ENCODE measurements at regions not wholly inside any gene's neighbourhood (a gene's known extent, or its start where the extent isn't known, plus 50 kb on each side); places are given as distances from the start of the nearest gene placed in this dataset.

GRCh38 chr13:71046360-71047079 lies 820.5 kb downstream of the DACH1 start:
- no peak for TF ChIP-seq CTCF (IDR thresholded peaks at IDR 0.05; ENCODE audit: extremely low read depth, low read depth, low read length)
- Histone ChIP-seq H3K9me3 (ENCODE audit: low read depth, low read length) (no peaks in the 10 kb centered on the region), H3K27me3 (ENCODE audit: insufficient read depth, low read length) (no peaks in the 10 kb centered on the region), H4K20me1 (ENCODE audit: insufficient read depth, low read length) (no peaks in the 10 kb centered on the region), H3K4me1 (ENCODE audit: insufficient read depth, low read length) (no peaks in the 10 kb centered on the region), H3K36me3 (ENCODE audit: insufficient read depth, low read length) (no peaks in the 10 kb centered on the region), H3K27ac (ENCODE audit: low read depth, low read length) (no peak overlapping the region), H3K4me2 (ENCODE audit: insufficient read depth, low read length) (no peak overlapping the region), H3K4me3 (ENCODE audit: insufficient read depth, low read length) (no peak overlapping the region), H2AFZ (ENCODE audit: low read length) (no peak overlapping the region), H3K79me2 (ENCODE audit: insufficient read depth, low read length) (no peaks in the 10 kb centered on the region)
- no peak for DNase-seq (ENCODE audit: insufficient read length, low spot score, missing footprints)

GRCh38 chr13:71045101-71045500 lies 821.9 kb downstream of the DACH1 start:
- no peaks in the 10 kb centered on the region for H3K4me1 ChIP-seq (ENCODE audit: insufficient read depth, low read length)
- no peak for DNase-seq (ENCODE audit: insufficient read length, low spot score, missing footprints)
- no peaks in the 10 kb centered on the region for H4K20me1 ChIP-seq (ENCODE audit: insufficient read depth, low read length)
- H3K79me2 ChIP-seq (ENCODE audit: insufficient read depth, low read length), result no peaks in the 10 kb centered on the region
- no peak overlapping the region for H3K4me3 ChIP-seq (ENCODE audit: insufficient read depth, low read length)
- no peaks in the 10 kb centered on the region for H3K27me3 ChIP-seq (ENCODE audit: insufficient read depth, low read length)
- H2AFZ ChIP-seq (ENCODE audit: low read length), result no peak overlapping the region
- no peaks in the 10 kb centered on the region for H3K36me3 ChIP-seq (ENCODE audit: insufficient read depth, low read length)
- no peak overlapping the region for H3K4me2 ChIP-seq (ENCODE audit: insufficient read depth, low read length)
- H3K27ac ChIP-seq (ENCODE audit: low read depth, low read length), result no peak overlapping the region
- TF ChIP-seq CTCF (IDR thresholded peaks at IDR 0.05; ENCODE audit: extremely low read depth, low read depth, low read length), result no peak
- H3K9me3 ChIP-seq (ENCODE audit: low read depth, low read length), result no peaks in the 10 kb centered on the region

GRCh38 chr13:71039440-71039839 lies 827.6 kb downstream of the DACH1 start:
- no peaks in the 10 kb centered on the region for H3K79me2 ChIP-seq (ENCODE audit: insufficient read depth, low read length)
- no peaks in the 10 kb centered on the region for H3K9me3 ChIP-seq (ENCODE audit: low read depth, low read length)
- no peak for DNase-seq (ENCODE audit: insufficient read length, low spot score, missing footprints)
- no peaks in the 10 kb centered on the region for H4K20me1 ChIP-seq (ENCODE audit: insufficient read depth, low read length)
- no peaks in the 10 kb centered on the region for H3K4me1 ChIP-seq (ENCODE audit: insufficient read depth, low read length)
- H3K27me3 ChIP-seq (ENCODE audit: insufficient read depth, low read length), result no peaks in the 10 kb centered on the region
- no peak overlapping the region for H3K4me2 ChIP-seq (ENCODE audit: insufficient read depth, low read length)
- no peaks in the 10 kb centered on the region for H3K36me3 ChIP-seq (ENCODE audit: insufficient read depth, low read length)
- no peak overlapping the region for H3K4me3 ChIP-seq (ENCODE audit: insufficient read depth, low read length)
- H2AFZ ChIP-seq (ENCODE audit: low read length), result no peak overlapping the region
- no peak overlapping the region for H3K27ac ChIP-seq (ENCODE audit: low read depth, low read length)
- TF ChIP-seq CTCF (IDR thresholded peaks at IDR 0.05; ENCODE audit: extremely low read depth, low read depth, low read length), result no peak

- Histone ChIP-seq H3K36me3 (ENCODE audit: insufficient read depth, low read length) (no peaks in the 10 kb centered on the region), H3K27me3 (ENCODE audit: insufficient read depth, low read length) (no peaks in the 10 kb centered on the region), H2AFZ (ENCODE audit: low read length) (no peak overlapping the region), H3K27ac (ENCODE audit: low read depth, low read length) (no peak overlapping the region), H3K4me3 (ENCODE audit: insufficient read depth, low read length) (no peak overlapping the region), H4K20me1 (ENCODE audit: insufficient read depth, low read length) (no peaks in the 10 kb centered on the region), H3K4me1 (ENCODE audit: insufficient read depth, low read length) (no peaks in the 10 kb centered on the region), H3K9me3 (ENCODE audit: low read depth, low read length) (no peaks in the 10 kb centered on the region), H3K4me2 (ENCODE audit: insufficient read depth, low read length) (no peak overlapping the region), H3K79me2 (ENCODE audit: insufficient read depth, low read length) (no peaks in the 10 kb centered on the region)
- no peak for TF ChIP-seq CTCF (IDR thresholded peaks at IDR 0.05; ENCODE audit: extremely low read depth, low read depth, low read length)
- DNase-seq (ENCODE audit: insufficient read length, low spot score, missing footprints), result no peak
These were observed 833.0 kb downstream of the DACH1 start for GRCh38 chr13:71034018-71034417.

All from osteoblast (primary cell).